Panc1 (cell line): ENCODE measurements at regions not wholly inside any gene's neighbourhood (a gene's known extent, or its start where the extent isn't known, plus 50 kb on each side); places are given as distances from the start of the nearest gene placed in this dataset.

Experiments
- ATAC-seq: fragments of 200-7000 bp; cut with Tn5 transposase; 2 replicates; pipeline ENCODE4 v1.9.1; 2020; ENCODE audit warnings: mild to moderate bottlenecking, moderate library complexity
- BruUV-seq: library from RNA; stranded (reverse); fragments of 400-500 nt; replicated peaks from 2 replicates; lab custom pipeline; 2021; lab: Mats Ljungman, UMichigan
- CTCF ChIA-PET: fragments of 300-600 bp; sonication (Branson Sonifier 250); formaldehyde crosslinking; loops from one replicate; lab custom pipeline; 2022; ENCODE audit warnings: antibody characterized with exemption; lab: Charles Lee
- POLR2A ChIA-PET: fragments of 300-600 bp; sonication (Branson Sonifier 250); formaldehyde crosslinking; loops from one replicate; lab custom pipeline; 2022; ENCODE audit warnings: antibody characterized with exemption; lab: Charles Lee
- DNase-seq: peaks from one replicate; pipeline ENCODE4 v3.0.0-alpha.2; 2010; ENCODE audit warnings: low read depth, low spot score
- H3K27ac ChIP-seq: 2 replicates; pipeline ENCODE4 v1.5.1; 2011; ENCODE audit warnings: mild to moderate bottlenecking, low read length, inconsistent platforms
- H3K27me3 ChIP-seq: fragments of 200-500 bp; sonication (Bioruptor generic); 2 replicates; pipeline ENCODE4 v1.6.0; 2014; ENCODE audit warnings: low read length, inconsistent platforms; ENCODE audit not compliant: control insufficient read depth, insufficient read depth
- H3K36me3 ChIP-seq: fragments of 200-500 bp; sonication (Bioruptor generic); 2 replicates; pipeline ENCODE4 v1.5.1; 2014; ENCODE audit warnings: inconsistent platforms, mild to moderate bottlenecking, low read length, moderate library complexity; ENCODE audit not compliant: control insufficient read depth, insufficient read depth
- H3K4me1 ChIP-seq: 2 replicates; pipeline ENCODE4 v1.5.1; 2011; ENCODE audit warnings: inconsistent platforms, mild to moderate bottlenecking, low read length, moderate library complexity; ENCODE audit not compliant: control insufficient read depth, insufficient read depth
- H3K4me3 ChIP-seq, 2 experiments: 2 replicates each; pipeline ENCODE4 v1.5.1; 2011 to 2012; ENCODE audit warnings: low read depth in 2 of 2, low read length in 2 of 2, mild to moderate bottlenecking in 2 of 2, inconsistent platforms in 1 of 2, moderate library complexity in 1 of 2
- H3K9me3 ChIP-seq: fragments of 200-500 bp; sonication (Bioruptor generic); 2 replicates; pipeline ENCODE4 v1.5.1; 2014; ENCODE audit warnings: low read depth, mild to moderate bottlenecking, inconsistent platforms, low read length, moderate library complexity; ENCODE audit not compliant: control insufficient read depth, insufficient read depth
- CTCF ChIP-seq: fragments of 450-650 bp; IDR thresholded peaks from 2 replicates; pipeline ENCODE4 v1.5.1; 2017; ENCODE audit warnings: mild to moderate bottlenecking
- POLR2AphosphoS5 ChIP-seq: IDR thresholded peaks from 2 replicates; pipeline ENCODE4 v1.6.1; 2012; ENCODE audit warnings: mild to moderate bottlenecking, low read depth, low read length, moderate library complexity
- REST ChIP-seq, 2 experiments: IDR thresholded peaks; 2 replicates each; pipeline ENCODE4 v1.6.1; 2011 to 2012; ENCODE audit warnings: low read depth in 2 of 2, control low read depth in 1 of 2, low read length in 1 of 2, mild to moderate bottlenecking in 1 of 2, moderate library complexity in 1 of 2; ENCODE audit not compliant: insufficient read depth in 1 of 2
- SIN3A ChIP-seq: IDR thresholded peaks from 2 replicates; pipeline ENCODE4 v1.6.1; 2012; ENCODE audit warnings: low read depth, mild to moderate bottlenecking, low read length, moderate library complexity, borderline replicate concordance; ENCODE audit not compliant: insufficient read depth
- TCF7L2 ChIP-seq: IDR thresholded peaks from 2 replicates; pipeline ENCODE4 v1.6.1; 2011; ENCODE audit warnings: mild to moderate bottlenecking, low read depth, low read length, inconsistent platforms
- in situ Hi-C: cut with HindIII; loops from 2 replicates; pipeline ENCODE4 v1.10.0; 2016; ENCODE audit warnings: low sequenced_read_pairs, low pct_unique_long_range_greater_than_20kb
- intact Hi-C: fragments of 100-400 bp; cut with micrococcal nuclease; formaldehyde crosslinking; loops from one replicate; pipeline ENCODE4 v1.10.0; 2022; ENCODE audit not compliant: unreplicated experiment

GRCh38 chrX:22376369-22376768 lies 103.7 kb downstream of the CBLL2 start:
- intact Hi-C loops, result no loop called here
- ATAC-seq, result no peak
- H3K4me3 ChIP-seq, result no peak overlapping the region
- in situ Hi-C loops, result no loop called here
- POLR2A ChIA-PET, result no interaction called here
- CTCF ChIA-PET, result no interaction called here
- no peaks in the 10 kb centered on the region for H3K36me3 ChIP-seq
- BruUV-seq, result no TSS peak
- H3K9me3 ChIP-seq, result no peaks in the 10 kb centered on the region
- DNase-seq, result no peak
- no peak for TF ChIP-seq REST (IDR thresholded peaks at IDR 0.05; ENCODE audit: insufficient read depth in 1 of 2, low read depth in 2 of 2, low read length in 1 of 2)
- no peak for TF ChIP-seq POLR2AphosphoS5
- TF ChIP-seq CTCF, result no peak
- TF ChIP-seq SIN3A, result no peak
- no peak for TF ChIP-seq TCF7L2
- H3K27ac ChIP-seq, result no peak overlapping the region
- no peaks in the 10 kb centered on the region for H3K27me3 ChIP-seq
- no peaks in the 10 kb centered on the region for H3K4me1 ChIP-seq

GRCh38 chrX:22378296-22378695 lies 105.6 kb downstream of the CBLL2 start:
- ChIA-PET CTCF (no interaction called here), POLR2A (no interaction called here)
- H3K36me3 ChIP-seq, result no peaks in the 10 kb centered on the region
- no peak overlapping the region for H3K4me3 ChIP-seq
- no peak for DNase-seq
- in situ Hi-C loops (no loop called here), intact Hi-C loops (no loop called here)
- no peaks in the 10 kb centered on the region for H3K9me3 ChIP-seq
- no peak overlapping the region for H3K27ac ChIP-seq
- BruUV-seq, result no TSS peak
- TF ChIP-seq REST (IDR thresholded peaks at IDR 0.05; ENCODE audit: insufficient read depth in 1 of 2, low read depth in 2 of 2, low read length in 1 of 2) (no peak), TCF7L2 (no peak), CTCF (no peak), POLR2AphosphoS5 (no peak), SIN3A (no peak)
- H3K27me3 ChIP-seq, result no peaks in the 10 kb centered on the region
- H3K4me1 ChIP-seq, result no peaks in the 10 kb centered on the region
- no peak for ATAC-seq
